ENCODE measurements at regions not wholly inside any gene's neighbourhood (a gene's known extent, or its start where the extent isn't known, plus 50 kb on each side); places are given as distances from the start of the nearest gene placed in this dataset.

DNA sequence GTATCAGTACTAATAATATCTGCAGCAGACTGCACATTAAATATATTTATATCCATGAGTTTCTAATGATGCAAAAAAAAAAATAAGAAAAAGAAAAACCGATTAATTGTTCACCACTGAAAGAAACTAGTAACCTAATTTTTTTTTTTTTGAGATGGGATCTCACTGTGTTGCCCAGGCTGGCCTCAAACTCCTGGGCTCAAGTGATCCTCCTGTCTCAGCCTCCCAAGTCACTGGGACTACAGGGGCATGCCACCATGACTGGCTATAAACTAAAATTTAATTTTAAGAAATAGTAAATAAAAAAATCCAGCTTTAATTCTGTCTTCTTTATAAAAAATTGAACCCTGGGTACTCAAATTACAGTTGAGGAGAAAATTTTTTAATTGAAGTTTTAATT is 358.2 kb downstream of the QKI start:
- TF ChIP-seq POLR2AphosphoS5 (IDR thresholded peaks at IDR 0.05; ENCODE audit: low read depth, low read length), result no peak
- TF ChIP-seq SIN3A (IDR thresholded peaks at IDR 0.05; ENCODE audit: borderline replicate concordance, insufficient read depth, low read length), result no peak
- TF ChIP-seq, protein P1, sequence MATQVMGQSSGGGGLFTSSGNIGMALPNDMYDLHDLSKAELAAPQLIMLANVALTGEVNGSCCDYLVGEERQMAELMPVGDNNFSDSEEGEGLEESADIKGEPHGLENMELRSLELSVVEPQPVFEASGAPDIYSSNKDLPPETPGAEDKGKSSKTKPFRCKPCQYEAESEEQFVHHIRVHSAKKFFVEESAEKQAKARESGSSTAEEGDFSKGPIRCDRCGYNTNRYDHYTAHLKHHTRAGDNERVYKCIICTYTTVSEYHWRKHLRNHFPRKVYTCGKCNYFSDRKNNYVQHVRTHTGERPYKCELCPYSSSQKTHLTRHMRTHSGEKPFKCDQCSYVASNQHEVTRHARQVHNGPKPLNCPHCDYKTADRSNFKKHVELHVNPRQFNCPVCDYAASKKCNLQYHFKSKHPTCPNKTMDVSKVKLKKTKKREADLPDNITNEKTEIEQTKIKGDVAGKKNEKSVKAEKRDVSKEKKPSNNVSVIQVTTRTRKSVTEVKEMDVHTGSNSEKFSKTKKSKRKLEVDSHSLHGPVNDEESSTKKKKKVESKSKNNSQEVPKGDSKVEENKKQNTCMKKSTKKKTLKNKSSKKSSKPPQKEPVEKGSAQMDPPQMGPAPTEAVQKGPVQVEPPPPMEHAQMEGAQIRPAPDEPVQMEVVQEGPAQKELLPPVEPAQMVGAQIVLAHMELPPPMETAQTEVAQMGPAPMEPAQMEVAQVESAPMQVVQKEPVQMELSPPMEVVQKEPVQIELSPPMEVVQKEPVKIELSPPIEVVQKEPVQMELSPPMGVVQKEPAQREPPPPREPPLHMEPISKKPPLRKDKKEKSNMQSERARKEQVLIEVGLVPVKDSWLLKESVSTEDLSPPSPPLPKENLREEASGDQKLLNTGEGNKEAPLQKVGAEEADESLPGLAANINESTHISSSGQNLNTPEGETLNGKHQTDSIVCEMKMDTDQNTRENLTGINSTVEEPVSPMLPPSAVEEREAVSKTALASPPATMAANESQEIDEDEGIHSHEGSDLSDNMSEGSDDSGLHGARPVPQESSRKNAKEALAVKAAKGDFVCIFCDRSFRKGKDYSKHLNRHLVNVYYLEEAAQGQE (IDR thresholded peaks at IDR 0.05; ENCODE audit: insufficient read depth in 1 of 2, low read depth in 2 of 2, low read length in 2 of 2), result no peak
- no peak for TF ChIP-seq FOXP2 (optimal IDR thresholded peaks at IDR 0.05; ENCODE audit: borderline replicate concordance, extremely low read depth, extremely low read length, insufficient read depth)
- TF ChIP-seq TAF1 (IDR thresholded peaks at IDR 0.05; ENCODE audit: borderline replicate concordance, insufficient read depth, low read length), result no peak

DNA sequence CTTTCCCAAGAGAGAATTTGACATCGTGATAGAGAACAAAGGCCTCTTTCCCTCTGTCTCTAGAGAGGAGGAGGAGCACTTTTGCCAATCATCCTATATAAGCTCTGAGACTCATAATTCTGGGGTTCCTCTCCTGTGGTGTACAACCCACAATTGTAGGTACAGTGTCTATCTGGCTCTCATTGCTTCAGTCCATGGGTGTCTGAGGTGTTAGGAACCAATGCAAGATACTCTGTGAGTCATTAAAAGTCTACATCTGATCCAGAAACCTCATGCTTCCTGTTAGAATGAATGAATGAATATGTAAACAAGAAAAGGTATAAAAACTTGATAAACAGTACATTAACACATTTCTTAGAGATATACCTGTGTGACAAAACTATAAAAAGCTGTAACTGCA is 356.7 kb downstream of the QKI start:
- TF ChIP-seq SIN3A (IDR thresholded peaks at IDR 0.05; ENCODE audit: borderline replicate concordance, insufficient read depth, low read length) (no peak), FOXP2 (optimal IDR thresholded peaks at IDR 0.05; ENCODE audit: borderline replicate concordance, extremely low read depth, extremely low read length, insufficient read depth) (no peak), POLR2AphosphoS5 (IDR thresholded peaks at IDR 0.05; ENCODE audit: low read depth, low read length) (no peak), TAF1 (IDR thresholded peaks at IDR 0.05; ENCODE audit: borderline replicate concordance, insufficient read depth, low read length) (no peak)
- TF ChIP-seq, protein P1 (IDR thresholded peaks at IDR 0.05; ENCODE audit: insufficient read depth in 1 of 2, low read depth in 2 of 2, low read length in 2 of 2), result no peak

DNA sequence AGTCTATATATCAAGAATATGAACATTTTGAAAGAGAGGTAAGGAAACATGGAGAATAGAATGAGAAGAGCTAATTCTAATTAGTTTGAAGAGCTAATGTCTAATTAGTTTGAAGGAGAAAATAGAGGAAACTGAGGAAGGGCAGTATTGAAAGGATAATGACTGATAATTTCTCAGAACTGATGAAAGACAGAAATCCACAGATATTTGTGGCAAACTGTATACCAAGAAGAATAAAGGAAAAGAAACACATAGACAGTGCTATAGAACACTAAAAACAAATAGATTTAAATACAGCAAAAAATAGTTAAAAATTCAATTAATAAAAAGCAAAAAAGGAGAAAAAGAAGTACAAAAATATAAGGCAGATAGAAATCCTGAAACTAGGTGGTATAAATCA is 354.4 kb downstream of the QKI start:
- TF ChIP-seq FOXP2 (optimal IDR thresholded peaks at IDR 0.05; ENCODE audit: borderline replicate concordance, extremely low read depth, extremely low read length, insufficient read depth) (no peak), SIN3A (IDR thresholded peaks at IDR 0.05; ENCODE audit: borderline replicate concordance, insufficient read depth, low read length) (no peak), TAF1 (IDR thresholded peaks at IDR 0.05; ENCODE audit: borderline replicate concordance, insufficient read depth, low read length) (no peak), POLR2AphosphoS5 (IDR thresholded peaks at IDR 0.05; ENCODE audit: low read depth, low read length) (no peak)

DNA sequence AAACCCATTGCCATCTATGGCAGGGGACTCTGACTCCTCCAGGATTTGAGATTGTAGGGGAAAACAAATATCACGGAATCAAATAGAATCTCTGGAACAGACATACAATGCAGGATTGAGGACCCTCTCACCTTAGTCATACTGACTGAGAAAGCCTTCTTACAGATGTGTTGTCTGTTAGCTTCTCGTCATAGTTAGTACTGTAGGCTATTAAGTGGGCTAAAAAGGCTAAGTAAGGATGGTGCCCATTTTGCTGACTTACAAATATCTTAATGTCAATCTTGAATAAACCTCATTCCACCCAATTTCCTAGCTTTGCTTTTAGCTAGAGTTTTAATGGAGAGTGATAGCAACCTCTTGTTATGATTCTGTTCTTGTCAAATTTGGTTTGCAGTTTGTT is 352.4 kb downstream of the QKI start:
- TF ChIP-seq FOXP2 (optimal IDR thresholded peaks at IDR 0.05; ENCODE audit: borderline replicate concordance, extremely low read depth, extremely low read length, insufficient read depth), result no peak

DNA sequence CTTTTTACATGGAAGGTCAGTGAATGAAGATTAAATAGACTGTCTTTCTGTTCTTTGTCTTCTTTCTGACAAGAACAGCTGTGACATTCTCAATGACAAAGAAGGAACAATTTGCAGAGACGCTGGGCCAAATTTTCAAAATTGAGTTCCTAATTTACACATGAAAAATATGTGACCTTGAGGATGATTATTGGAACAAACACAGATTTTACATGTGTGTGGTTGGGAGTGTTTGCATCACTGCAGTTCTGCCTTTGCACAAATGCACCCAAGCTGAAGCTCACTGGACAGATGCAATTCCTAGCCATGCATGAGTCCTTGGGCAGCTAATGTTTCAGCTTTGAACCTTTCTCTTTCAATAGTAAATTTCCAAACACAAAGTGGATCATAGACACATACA is 350.8 kb downstream of the QKI start:
- TF ChIP-seq SIN3A (IDR thresholded peaks at IDR 0.05; ENCODE audit: borderline replicate concordance, insufficient read depth, low read length) (no peak), TAF1 (IDR thresholded peaks at IDR 0.05; ENCODE audit: borderline replicate concordance, insufficient read depth, low read length) (no peak), POLR2AphosphoS5 (IDR thresholded peaks at IDR 0.05; ENCODE audit: low read depth, low read length) (no peak), FOXP2 (optimal IDR thresholded peaks at IDR 0.05; ENCODE audit: borderline replicate concordance, extremely low read depth, extremely low read length, insufficient read depth) (no peak)
- TF ChIP-seq, protein P1 (IDR thresholded peaks at IDR 0.05; ENCODE audit: insufficient read depth in 1 of 2, low read depth in 2 of 2, low read length in 2 of 2), result no peak

DNA sequence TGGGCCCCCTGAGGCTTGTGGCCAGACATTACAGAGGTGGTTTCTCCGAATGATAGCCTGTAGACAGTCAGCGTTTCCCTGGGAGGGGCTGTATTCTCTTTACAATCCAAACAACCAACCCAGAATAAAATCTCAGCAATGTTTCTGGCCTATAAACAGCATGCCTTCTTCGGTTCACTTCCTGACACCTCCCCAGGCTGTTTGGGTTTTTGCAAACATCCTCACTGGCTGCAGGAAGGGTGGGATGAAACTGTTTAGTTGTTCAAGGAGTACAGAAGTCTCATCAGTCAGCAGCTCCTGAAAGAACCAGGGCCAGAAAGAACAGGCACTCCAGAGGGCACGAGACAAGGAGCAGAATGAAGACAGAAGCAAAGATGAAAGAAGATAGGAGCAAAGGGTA is 350.0 kb downstream of the QKI start:
- TF ChIP-seq POLR2AphosphoS5 (IDR thresholded peaks at IDR 0.05; ENCODE audit: low read depth, low read length) (no peak), SIN3A (IDR thresholded peaks at IDR 0.05; ENCODE audit: borderline replicate concordance, insufficient read depth, low read length) (peak; percentile 49; the same call in 1 of the 2 replicates), TAF1 (IDR thresholded peaks at IDR 0.05; ENCODE audit: borderline replicate concordance, insufficient read depth, low read length) (peak; percentile 55; the same call in 1 of the 2 replicates), FOXP2 (optimal IDR thresholded peaks at IDR 0.05; ENCODE audit: borderline replicate concordance, extremely low read depth, extremely low read length, insufficient read depth) (no peak)
- TF ChIP-seq, protein P1 (IDR thresholded peaks at IDR 0.05; ENCODE audit: insufficient read depth in 1 of 2, low read depth in 2 of 2, low read length in 2 of 2), result peak in 1 of 2 experiments; percentile 54; a peak in 1 of 4 replicates
